Peyer's patch (tissue), 4 donors: ENCODE measurements at regions not wholly inside any gene's neighbourhood (a gene's known extent, or its start where the extent isn't known, plus 50 kb on each side); places are given as distances from the start of the nearest gene placed in this dataset.
"Not testable (repeated sequence)": the region's sequence is repeated elsewhere in the genome, so short reads cannot be mapped to it uniquely, and the experiment has no call there.

Experiments
- DNase-seq, 3 donors: peaks; one replicate each; pipeline ENCODE4 v3.0.0-alpha.2; 2017 to 2019
- H3K27ac ChIP-seq, 4 donors: fragments of 200-600 bp; sonication (generic); one replicate each; pipeline ENCODE4 v1.5.1; 2016 to 2019
- H3K27me3 ChIP-seq, 2 donors: fragments of 200-600 bp; sonication (generic); one replicate each; pipeline ENCODE4 v1.5.1; 2019
- H3K36me3 ChIP-seq, 3 donors: fragments of 200-600 bp; sonication (generic); one replicate each; pipeline ENCODE4 v1.5.1; 2016 to 2019
- H3K4me1 ChIP-seq, 4 donors: fragments of 200-600 bp; sonication (generic); one replicate each; pipeline ENCODE4 v1.5.1; 2016 to 2019
- H3K4me3 ChIP-seq, 4 donors: fragments of 200-600 bp; sonication (generic); 1 replicate in 3 of 4; 2 replicates in 1 of 4; pipeline ENCODE4 v1.5.1; 2016 to 2019; ENCODE audit warnings: mild to moderate bottlenecking in 1 of 4
- H3K9me3 ChIP-seq, 4 donors: fragments of 200-600 bp; sonication (generic); one replicate each; pipeline ENCODE4 v1.5.1; 2016 to 2019; ENCODE audit warnings: mild to moderate bottlenecking in 1 of 4
- CTCF ChIP-seq, 6 experiments: fragments of 450-650 bp in 4 of 6; fragments of 200-600 bp in 2 of 6; sonication (generic) in 1 of 6; IDR thresholded peaks; one replicate each; pipeline ENCODE4 v1.5.1; 2017 to 2019; ENCODE audit warnings: antibody characterized with exemption in 6 of 6, mild to moderate bottlenecking in 3 of 6, moderate library complexity in 1 of 6
- POLR2A ChIP-seq, 2 donors: fragments of 450-650 bp; IDR thresholded peaks; one replicate each; pipeline ENCODE4 v1.5.1; 2017; ENCODE audit warnings: antibody characterized with exemption in 2 of 2, mild to moderate bottlenecking in 2 of 2, moderate library complexity in 2 of 2

GRCh38 chr3:163362151-163362550 is 1716.1 kb downstream of the SI start:
- no peaks in the 10 kb centered on the region for H3K27me3 ChIP-seq
- H3K4me3 ChIP-seq = no peak overlapping the region
- no peak overlapping the region for H3K27ac ChIP-seq
- TF ChIP-seq CTCF (IDR thresholded peaks at IDR 0.05) = no peak
- TF ChIP-seq POLR2A (IDR thresholded peaks at IDR 0.05) = no peak
- no peak for DNase-seq
- no peaks in the 10 kb centered on the region for H3K36me3 ChIP-seq
- no peaks in the 10 kb centered on the region for H3K9me3 ChIP-seq
- no peaks in the 10 kb centered on the region for H3K4me1 ChIP-seq

GRCh38 chr3:163361357-163361878 is 1716.9 kb downstream of the SI start:
- H3K4me1 ChIP-seq, H3K36me3 ChIP-seq, H3K4me3 ChIP-seq, H3K9me3 ChIP-seq, DNase-seq, H3K27ac ChIP-seq, H3K27me3 ChIP-seq: not testable (repeated sequence)

GRCh38 chr3:163347944-163348343 is 1730.4 kb downstream of the SI start:
- no peak overlapping the region for H3K4me3 ChIP-seq
- no peak for TF ChIP-seq CTCF (IDR thresholded peaks at IDR 0.05)
- no peak for TF ChIP-seq POLR2A (IDR thresholded peaks at IDR 0.05)
- no peaks in the 10 kb centered on the region for H3K27me3 ChIP-seq
- no peaks in the 10 kb centered on the region for H3K4me1 ChIP-seq
- no peaks in the 10 kb centered on the region for H3K9me3 ChIP-seq
- no peak overlapping the region for H3K27ac ChIP-seq
- H3K36me3 ChIP-seq = no peaks in the 10 kb centered on the region
- no peak for DNase-seq

- H3K4me1 ChIP-seq = no peaks in the 10 kb centered on the region
- DNase-seq = no peak
- H3K36me3 ChIP-seq = no peaks in the 10 kb centered on the region
- no peak overlapping the region for H3K4me3 ChIP-seq
- H3K27ac ChIP-seq = no peak overlapping the region
- no peaks in the 10 kb centered on the region for H3K27me3 ChIP-seq
- peaks cover 0 to 4% (median 0%) of the 10 kb centered on the region in 4 donors for H3K9me3 ChIP-seq
- TF ChIP-seq POLR2A (IDR thresholded peaks at IDR 0.05) (no peak), CTCF (IDR thresholded peaks at IDR 0.05) (no peak)
These were observed 1742.9 kb downstream of the SI start for GRCh38 chr3:163335429-163335828.

- Histone ChIP-seq H3K9me3 (no peaks in the 10 kb centered on the region), H3K4me1 (no peaks in the 10 kb centered on the region), H3K4me3 (no peak overlapping the region), H3K36me3 (no peaks in the 10 kb centered on the region), H3K27me3 (no peaks in the 10 kb centered on the region), H3K27ac (no peak overlapping the region)
- no peak for DNase-seq
- TF ChIP-seq CTCF (IDR thresholded peaks at IDR 0.05) (no peak), POLR2A (IDR thresholded peaks at IDR 0.05) (no peak)
These were observed 1749.6 kb downstream of the SI start for GRCh38 chr3:163328680-163329079.

- Histone ChIP-seq H3K27me3 (no peaks in the 10 kb centered on the region), H3K4me1 (no peaks in the 10 kb centered on the region), H3K4me3 (no peak overlapping the region), H3K9me3 (no peaks in the 10 kb centered on the region), H3K27ac (no peak overlapping the region), H3K36me3 (no peaks in the 10 kb centered on the region)
- DNase-seq = no peak
- TF ChIP-seq CTCF (IDR thresholded peaks at IDR 0.05) = no peak
- TF ChIP-seq POLR2A (IDR thresholded peaks at IDR 0.05) = no peak
These were observed 1751.2 kb downstream of the SI start for GRCh38 chr3:163327086-163327485.
